Small intestine (tissue), 7 donors: ENCODE measurements at regions not wholly inside any gene's neighbourhood (a gene's known extent, or its start where the extent isn't known, plus 50 kb on each side); places are given as distances from the start of the nearest gene placed in this dataset.

Source experiments
- DNase-seq, 2 donors: peaks; one replicate each; pipeline versions ENCODE4 v3.0.0 to v3.0.0-alpha.2; 2013
- FAIRE-seq: peaks from 2 replicates; lab custom pipeline; 2012; peaks lifted over from hg19 to GRCh38; lab: Jason Lieb, UNC
- H3K27ac ChIP-seq, 3 donors: one replicate each; pipeline ENCODE4 v1.5.1; 2013; ENCODE audit warnings: low read length in 2 of 3, mild to moderate bottlenecking in 2 of 3, control low read depth in 1 of 3, inconsistent platforms in 1 of 3, low read depth in 1 of 3, moderate library complexity in 1 of 3
- H3K27me3 ChIP-seq, 3 donors: one replicate each; pipeline ENCODE4 v1.6.1; 2013; ENCODE audit warnings: low read length in 3 of 3, inconsistent platforms in 1 of 3; ENCODE audit not compliant: control insufficient read depth in 3 of 3, insufficient read depth in 3 of 3
- H3K36me3 ChIP-seq, 3 donors: one replicate each; pipeline ENCODE4 v1.6.1; 2013; ENCODE audit warnings: low read length in 3 of 3, inconsistent platforms in 1 of 3, low read depth in 1 of 3, mild to moderate bottlenecking in 1 of 3, moderate library complexity in 1 of 3; ENCODE audit not compliant: control insufficient read depth in 3 of 3, insufficient read depth in 2 of 3
- H3K4me1 ChIP-seq, 3 donors: one replicate each; pipeline ENCODE4 v1.6.1; 2013; ENCODE audit warnings: low read length in 2 of 3, inconsistent platforms in 1 of 3, low read depth in 1 of 3, mild to moderate bottlenecking in 1 of 3, moderate library complexity in 1 of 3; ENCODE audit not compliant: control insufficient read depth in 3 of 3, insufficient read depth in 2 of 3
- H3K4me3 ChIP-seq, 3 donors: one replicate each; pipeline ENCODE4 v1.5.1; 2013; ENCODE audit warnings: low read length in 3 of 3, control low read depth in 1 of 3, inconsistent platforms in 1 of 3, low read depth in 1 of 3, mild to moderate bottlenecking in 1 of 3, moderate library complexity in 1 of 3
- H3K9me3 ChIP-seq, 2 donors: one replicate each; pipeline ENCODE4 v1.6.1; 2013; ENCODE audit warnings: low read depth in 1 of 2, low read length in 1 of 2; ENCODE audit not compliant: control insufficient read depth in 2 of 2, insufficient read depth in 1 of 2
- WGBS, 3 donors: extraction: QIAGEN DNeasy Blood & Tissue Kit; methylation state at CpG; one replicate each; pipeline ENCODE4 v1.1.7; 2013; 5-methylcytosine and 5-hydroxymethylcytosine counted together
- donor health status: healthy with polysubstance abuse.
- donor health status: control.
- donor health status: control.
- donor health status: Bipolar disorder and iron deficiency.
- donor health status: healthy.

DNA sequence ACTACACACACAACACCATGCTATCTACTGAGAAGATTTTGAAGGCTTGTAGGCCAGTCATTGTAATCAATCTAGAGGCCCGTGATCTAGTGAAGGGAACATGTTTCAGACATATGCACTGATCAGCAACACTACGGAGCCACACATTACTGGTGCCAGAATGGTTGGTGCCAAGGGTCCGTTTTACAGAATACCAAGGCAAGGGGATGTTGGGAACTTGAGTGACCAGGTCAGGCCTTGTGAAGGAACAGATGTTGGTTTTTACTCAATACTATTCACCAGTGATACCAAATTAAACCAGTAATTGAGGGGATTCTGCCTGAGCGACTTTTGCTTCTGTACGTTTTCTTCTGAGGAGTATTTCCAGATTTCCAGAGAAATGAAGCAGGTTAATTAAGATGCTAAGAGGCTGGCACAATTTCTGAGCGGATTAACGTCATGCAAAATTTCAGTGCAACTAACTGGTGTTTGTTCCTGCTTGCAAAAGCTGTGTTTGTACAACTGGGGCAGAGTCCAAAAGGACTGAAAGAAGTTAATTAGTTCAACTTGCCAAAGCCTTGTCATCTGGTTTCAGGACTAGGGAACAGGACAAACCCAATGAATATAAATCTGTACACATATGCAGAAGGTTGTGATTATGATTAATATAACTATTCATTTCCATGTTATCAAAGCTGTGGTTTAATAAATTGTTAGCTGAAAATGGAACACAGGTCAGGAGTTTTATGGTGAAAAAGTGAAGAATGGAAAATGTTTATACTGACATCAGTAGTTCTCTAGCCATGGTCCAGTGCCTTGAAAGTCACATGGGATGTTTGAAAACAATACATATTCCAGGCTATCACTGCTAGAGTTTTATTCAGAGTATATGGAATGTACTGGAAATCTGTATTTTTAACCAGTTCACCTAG lies 432.1 kb upstream of the DCC start:
- no peaks in the 10 kb centered on the region for H3K9me3 ChIP-seq
- H3K27ac ChIP-seq, result no peak overlapping the region
- no peaks in the 10 kb centered on the region for H3K36me3 ChIP-seq
- 36 to 73% (median 47%) methylated on average over 7 of the region's 7 CpGs for WGBS, 3 donors
- H3K4me3 ChIP-seq, result no peak overlapping the region
- peak; percentile 4 to 77 for DNase-seq
- peak; percentile 57 for FAIRE-seq
- no peaks in the 10 kb centered on the region for H3K4me1 ChIP-seq
- no peaks in the 10 kb centered on the region for H3K27me3 ChIP-seq

DNA sequence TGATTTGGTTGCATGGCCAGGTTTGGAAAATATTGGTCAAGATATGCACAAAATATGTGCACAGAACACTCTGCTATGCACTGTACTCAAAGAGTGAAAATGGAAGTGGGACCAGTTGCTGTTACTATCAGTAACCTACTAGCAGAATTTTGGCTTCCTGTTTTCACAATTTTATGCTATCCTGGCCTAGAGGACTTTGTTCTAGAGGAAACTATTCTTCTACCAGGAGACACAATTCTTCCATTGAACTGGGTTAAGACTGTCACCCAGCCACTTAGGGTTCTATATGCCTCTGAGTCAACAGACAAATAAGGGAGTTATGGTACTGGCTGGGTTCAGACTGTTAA lies 431.4 kb upstream of the DCC start:
- Histone ChIP-seq H3K27ac (no peak overlapping the region), H3K9me3 (no peaks in the 10 kb centered on the region), H3K27me3 (no peaks in the 10 kb centered on the region), H3K4me3 (no peak overlapping the region), H3K36me3 (no peaks in the 10 kb centered on the region), H3K4me1 (no peaks in the 10 kb centered on the region)
- FAIRE-seq, result no peak
- peak in 1 of 2 donors; percentile 16 for DNase-seq

DNA sequence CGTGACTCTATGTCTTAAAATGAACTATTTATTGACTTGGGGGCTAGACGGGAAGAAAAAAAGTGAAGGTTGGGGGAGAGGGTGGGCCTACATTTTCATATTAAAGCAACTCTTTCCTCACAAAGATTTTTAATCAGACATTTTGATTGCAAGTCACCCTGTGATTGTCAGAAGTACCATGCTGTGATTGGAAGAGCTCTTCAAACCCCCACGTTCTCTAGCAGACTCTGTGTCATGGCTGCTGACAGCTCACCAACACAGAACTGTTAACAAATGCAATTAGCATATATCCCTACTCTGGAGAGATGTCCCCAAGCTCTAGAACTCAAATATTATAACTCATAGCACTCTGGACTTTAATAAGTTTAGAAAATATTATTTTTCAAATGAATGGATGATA lies 428.4 kb upstream of the DCC start:
- FAIRE-seq (no peak), DNase-seq (no peak)
- H3K27me3 ChIP-seq, result no peaks in the 10 kb centered on the region
- H3K4me3 ChIP-seq, result no peak overlapping the region
- WGBS, 3 donors, result 76 to 80% (median 78%) methylated on average over 3 of the region's 3 CpGs
- H3K36me3 ChIP-seq, result no peaks in the 10 kb centered on the region
- no peaks in the 10 kb centered on the region for H3K4me1 ChIP-seq
- H3K27ac ChIP-seq, result no peak overlapping the region
- H3K9me3 ChIP-seq, result no peaks in the 10 kb centered on the region

DNA sequence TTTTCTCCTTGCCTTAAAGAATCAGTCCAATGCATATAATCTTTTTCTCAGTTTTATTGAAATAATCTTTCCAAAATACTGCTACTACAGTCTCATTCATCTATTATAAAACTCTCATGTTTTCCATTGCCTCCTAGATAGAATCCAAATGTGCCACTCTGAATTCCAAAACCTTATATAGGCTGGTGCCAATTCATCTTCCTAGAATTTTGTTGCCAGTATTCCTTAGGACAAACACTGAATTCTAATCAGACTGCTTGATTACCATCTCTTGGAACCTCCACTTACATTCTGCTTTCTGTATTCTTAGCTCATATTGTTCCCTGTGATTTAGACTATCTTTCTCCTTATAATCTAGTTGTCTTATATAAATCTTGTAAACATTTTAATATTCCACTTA lies 427.6 kb upstream of the DCC start:
- Histone ChIP-seq H3K36me3 (no peaks in the 10 kb centered on the region), H3K27ac (no peak overlapping the region), H3K4me1 (no peaks in the 10 kb centered on the region), H3K9me3 (no peaks in the 10 kb centered on the region), H3K27me3 (no peaks in the 10 kb centered on the region), H3K4me3 (no peak overlapping the region)
- no peak for DNase-seq
- FAIRE-seq, result no peak

DNA sequence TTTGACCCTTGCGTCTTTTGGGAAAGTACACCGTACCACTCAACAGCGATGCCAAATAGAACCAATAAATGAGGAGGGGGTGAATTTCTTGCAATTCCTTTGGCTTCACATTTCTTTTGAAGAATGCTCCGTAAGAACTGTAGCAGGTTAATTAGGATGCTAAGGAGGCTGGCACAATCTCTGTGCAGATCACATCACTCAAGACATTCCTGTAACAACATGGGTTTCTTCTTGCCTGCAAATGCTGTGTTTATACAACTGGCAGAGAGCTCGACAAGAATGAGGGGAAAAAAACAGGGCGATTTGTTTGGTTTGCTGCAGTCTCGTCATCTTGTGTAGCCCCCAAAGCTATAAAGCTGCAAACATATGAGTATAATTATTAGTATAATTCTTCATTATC lies 424.8 kb upstream of the DCC start:
- no peak for DNase-seq
- no peaks in the 10 kb centered on the region for H3K9me3 ChIP-seq
- H3K4me3 ChIP-seq, result no peak overlapping the region
- H3K4me1 ChIP-seq, result no peaks in the 10 kb centered on the region
- H3K27me3 ChIP-seq, result no peaks in the 10 kb centered on the region
- no peaks in the 10 kb centered on the region for H3K36me3 ChIP-seq
- FAIRE-seq, result no peak
- WGBS, 3 donors, result 57 to 66% (median 65%) methylated on average over 7 of the region's 7 CpGs
- H3K27ac ChIP-seq, result no peak overlapping the region

DNA sequence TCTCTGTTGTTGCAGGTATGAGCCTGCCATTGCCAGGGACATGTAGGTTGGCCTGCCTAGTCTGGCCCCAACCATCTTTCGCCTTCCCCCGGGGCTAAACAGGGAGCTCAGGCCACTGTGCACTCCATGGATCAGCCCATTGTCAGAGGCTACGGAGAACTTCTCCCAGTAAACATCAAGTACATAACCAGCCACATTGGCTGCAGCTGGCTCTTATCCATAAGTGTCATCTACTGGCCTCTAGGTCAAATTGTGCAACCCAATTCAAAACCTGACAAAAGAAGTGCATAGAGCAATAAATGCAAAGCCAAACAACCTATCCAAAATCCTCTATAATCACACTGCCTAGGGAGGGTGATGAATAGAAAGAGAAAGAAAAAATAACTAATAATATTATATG lies 418.1 kb upstream of the DCC start:
- Histone ChIP-seq H3K36me3 (no peaks in the 10 kb centered on the region), H3K9me3 (peaks cover 0 to 8% of the 10 kb centered on the region in 2 donors), H3K4me3 (no peak overlapping the region), H3K4me1 (no peaks in the 10 kb centered on the region), H3K27me3 (no peaks in the 10 kb centered on the region), H3K27ac (no peak overlapping the region)
- no peak for DNase-seq
- WGBS, 3 donors, result 83 to 91% (median 85%) methylated on average over 3 of the region's 3 CpGs
- no peak for FAIRE-seq

DNA sequence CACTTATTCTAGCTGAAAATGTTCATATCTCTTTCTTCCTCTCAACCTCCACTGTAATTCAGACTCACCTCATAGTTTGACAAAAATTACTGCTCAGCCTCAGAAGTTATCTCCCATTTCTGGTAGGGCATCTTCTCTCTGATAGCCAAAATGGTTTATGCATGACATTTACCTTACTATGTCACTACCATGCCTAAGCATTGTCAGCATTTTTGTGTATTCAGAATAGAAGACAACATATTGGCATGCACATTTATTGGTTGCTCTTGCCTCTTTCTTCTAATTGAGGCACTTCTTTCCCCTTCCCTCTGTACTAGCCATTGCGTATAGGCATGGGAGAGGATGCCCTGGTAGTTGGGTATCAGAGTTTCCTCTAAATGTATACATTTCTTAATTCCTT lies 406.1 kb upstream of the DCC start:
- Histone ChIP-seq H3K36me3 (no peaks in the 10 kb centered on the region), H3K4me3 (no peak overlapping the region), H3K27me3 (no peaks in the 10 kb centered on the region), H3K27ac (no peak overlapping the region), H3K4me1 (no peaks in the 10 kb centered on the region), H3K9me3 (peaks cover 0 to 9% of the 10 kb centered on the region in 2 donors)
- 84 to 91% (median 87%) methylated on average over 1 of the region's 1 CpG for WGBS, 3 donors
- no peak for DNase-seq
- no peak for FAIRE-seq

DNA sequence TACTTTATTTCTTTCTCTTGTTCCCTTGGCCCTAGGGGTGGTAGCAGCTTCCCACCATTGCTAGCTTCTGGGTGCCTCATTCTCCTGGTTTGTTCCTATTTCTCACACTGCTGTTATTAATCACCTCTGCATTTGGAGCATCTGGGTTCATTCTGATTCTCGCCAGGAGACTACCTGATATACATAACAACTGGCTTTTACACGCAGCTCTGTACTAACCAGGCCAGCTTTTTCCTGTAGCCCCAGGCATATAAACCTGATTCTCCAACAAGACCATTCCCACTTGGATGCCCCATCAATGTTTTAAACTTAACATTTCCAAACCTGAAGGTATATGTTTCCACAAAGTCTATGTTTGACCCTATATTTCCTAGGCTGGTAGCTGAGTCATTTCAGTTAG lies 403.9 kb upstream of the DCC start:
- 73 to 84% (median 80%) methylated on average over 2 of the region's 2 CpGs for WGBS, 3 donors
- Histone ChIP-seq H3K27ac (no peak overlapping the region), H3K9me3 (no peaks in the 10 kb centered on the region), H3K4me1 (no peaks in the 10 kb centered on the region), H3K36me3 (no peaks in the 10 kb centered on the region), H3K27me3 (no peaks in the 10 kb centered on the region), H3K4me3 (no peak overlapping the region)
- DNase-seq, result no peak
- FAIRE-seq, result no peak

DNA sequence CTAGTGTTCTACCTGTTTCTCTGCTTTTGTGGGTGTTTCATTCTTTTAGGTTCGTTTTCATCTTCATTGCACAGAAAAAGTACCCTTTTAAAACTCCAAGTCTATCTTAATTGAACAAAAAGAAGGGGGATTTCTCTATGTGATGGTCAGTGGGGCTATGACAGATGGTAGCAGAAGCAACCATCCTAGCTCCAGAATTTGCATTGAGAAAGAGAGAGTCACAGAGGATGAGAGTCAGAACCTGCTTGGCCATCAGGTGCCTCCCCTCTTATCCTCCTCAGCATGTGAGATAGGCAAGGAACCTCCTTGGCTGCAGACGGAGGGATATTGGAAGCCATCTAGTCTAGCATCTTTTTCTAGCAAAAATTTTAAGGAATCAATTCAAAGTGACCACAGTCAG lies 398.0 kb upstream of the DCC start:
- Histone ChIP-seq H3K27ac (no peak overlapping the region), H3K4me1 (no peaks in the 10 kb centered on the region), H3K27me3 (no peaks in the 10 kb centered on the region), H3K9me3 (peaks cover 0 to 2% of the 10 kb centered on the region in 2 donors), H3K36me3 (no peaks in the 10 kb centered on the region), H3K4me3 (no peak overlapping the region)
- no peak for FAIRE-seq
- no peak for DNase-seq
- WGBS, 3 donors, result 42 to 59% (median 52%) methylated on average over 2 of the region's 2 CpGs
